Endothelial cell of umbilical vein (primary cell): ENCODE measurements at regions not wholly inside any gene's neighbourhood (a gene's known extent, or its start where the extent isn't known, plus 50 kb on each side); places are given as distances from the start of the nearest gene placed in this dataset.

Source experiments
- CTCF ChIP-seq, 2 donors: IDR thresholded peaks; 1 replicate in 1 of 2; 2 replicates in 1 of 2; pipeline ENCODE4 v1.5.1; 2011; ENCODE audit warnings: low read length in 2 of 2, mild to moderate bottlenecking in 2 of 2, moderate library complexity in 2 of 2, control low read depth in 1 of 2, inconsistent platforms in 1 of 2, low read depth in 1 of 2; ENCODE audit not compliant: insufficient read depth in 1 of 2; ENCODE audit errors: extremely low read depth in 1 of 2
- EZH2 ChIP-seq: IDR thresholded peaks from 2 replicates; pipeline ENCODE4 v1.6.1; 2012; ENCODE audit warnings: borderline replicate concordance, low read depth, mild to moderate bottlenecking, moderate library complexity, low read length, inconsistent platforms; ENCODE audit not compliant: severe bottlenecking
- MAX ChIP-seq: IDR thresholded peaks from 2 replicates; pipeline ENCODE4 v1.6.1; 2011; ENCODE audit not compliant: insufficient read depth, insufficient read length
- POLR2A ChIP-seq: IDR thresholded peaks from 2 replicates; pipeline ENCODE4 v1.6.1; 2012; ENCODE audit warnings: low read depth, mild to moderate bottlenecking, control low read depth, low read length
- POLR2AphosphoS5 ChIP-seq: IDR thresholded peaks from 2 replicates; pipeline ENCODE4 v1.6.1; 2012; ENCODE audit warnings: low read depth, mild to moderate bottlenecking, control low read depth, low read length, moderate library complexity; ENCODE audit not compliant: insufficient read depth

DNA sequence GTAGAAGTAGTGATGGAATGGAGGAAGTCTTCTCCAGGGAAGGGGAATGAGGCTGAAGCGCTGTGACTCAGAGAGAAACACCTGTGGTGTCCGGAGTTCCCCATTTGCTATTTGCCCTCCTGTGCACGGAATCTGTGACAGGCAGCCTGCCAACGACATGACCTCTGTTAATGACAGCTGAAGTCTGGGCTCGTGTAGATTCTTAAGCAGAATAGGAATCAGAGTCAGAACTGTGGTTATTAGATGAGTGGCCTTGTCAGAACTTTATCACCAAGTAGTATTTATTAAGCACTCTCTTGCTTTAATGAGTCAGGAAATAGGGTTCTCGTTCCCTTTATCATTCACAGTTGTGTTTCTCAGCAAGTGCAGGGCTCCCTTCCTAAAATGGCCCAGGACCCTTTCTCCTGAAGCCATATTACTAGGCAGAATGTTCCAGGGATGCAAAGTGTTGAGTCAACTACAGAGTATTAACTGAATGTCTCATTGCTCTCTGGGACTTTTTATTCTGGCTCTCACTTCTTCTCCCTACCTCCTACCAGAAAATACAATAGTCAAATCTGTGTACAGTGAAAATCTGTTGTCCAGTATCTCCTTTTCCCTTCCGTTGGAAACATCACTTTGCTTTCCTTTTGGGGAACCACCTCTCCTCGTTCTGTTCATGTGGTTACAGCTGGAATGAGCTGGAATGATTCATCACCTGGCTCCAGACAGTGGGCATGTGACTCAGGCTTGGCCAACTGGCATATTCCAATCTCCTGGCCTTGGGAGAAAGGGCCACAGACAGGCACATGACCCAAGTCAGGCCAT, 77.8 kb upstream of the MAX start:
- TF ChIP-seq MAX (no peak), CTCF (IDR thresholded peaks at IDR 0.05; ENCODE audit: extremely low read depth in 1 of 2, insufficient read depth in 1 of 2, low read depth in 1 of 2, low read length in 2 of 2) (no peak), POLR2A (no peak), EZH2 (no peak), POLR2AphosphoS5 (no peak)
